ENCODE measurements at regions not wholly inside any gene's neighbourhood (a gene's known extent, or its start where the extent isn't known, plus 50 kb on each side); places are given as distances from the start of the nearest gene placed in this dataset.

DNA sequence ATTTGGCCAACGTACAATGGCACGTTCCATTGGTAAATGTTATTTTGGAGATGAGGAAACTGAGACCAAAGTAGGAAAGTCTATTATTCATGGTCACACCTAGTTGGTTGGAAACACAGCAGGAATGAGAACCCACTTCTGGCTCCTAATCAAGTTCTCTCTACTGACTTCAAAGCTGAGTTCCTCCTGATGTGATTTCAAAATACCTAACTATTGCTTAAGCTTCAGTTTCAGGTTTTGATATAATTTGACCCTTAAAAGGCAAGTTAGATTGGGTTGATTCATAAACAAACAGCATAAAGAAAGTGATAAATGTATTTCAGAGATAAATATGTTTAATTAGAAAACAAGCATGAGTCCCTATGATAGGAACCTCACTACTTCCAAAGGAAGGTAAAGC lies 312.5 kb downstream of the PARP8 start:
- TF ChIP-seq EZH2phosphoT487 (conservative IDR thresholded peaks at IDR 0.05; ENCODE audit: low read length): no peak
- TF ChIP-seq, protein P1, sequence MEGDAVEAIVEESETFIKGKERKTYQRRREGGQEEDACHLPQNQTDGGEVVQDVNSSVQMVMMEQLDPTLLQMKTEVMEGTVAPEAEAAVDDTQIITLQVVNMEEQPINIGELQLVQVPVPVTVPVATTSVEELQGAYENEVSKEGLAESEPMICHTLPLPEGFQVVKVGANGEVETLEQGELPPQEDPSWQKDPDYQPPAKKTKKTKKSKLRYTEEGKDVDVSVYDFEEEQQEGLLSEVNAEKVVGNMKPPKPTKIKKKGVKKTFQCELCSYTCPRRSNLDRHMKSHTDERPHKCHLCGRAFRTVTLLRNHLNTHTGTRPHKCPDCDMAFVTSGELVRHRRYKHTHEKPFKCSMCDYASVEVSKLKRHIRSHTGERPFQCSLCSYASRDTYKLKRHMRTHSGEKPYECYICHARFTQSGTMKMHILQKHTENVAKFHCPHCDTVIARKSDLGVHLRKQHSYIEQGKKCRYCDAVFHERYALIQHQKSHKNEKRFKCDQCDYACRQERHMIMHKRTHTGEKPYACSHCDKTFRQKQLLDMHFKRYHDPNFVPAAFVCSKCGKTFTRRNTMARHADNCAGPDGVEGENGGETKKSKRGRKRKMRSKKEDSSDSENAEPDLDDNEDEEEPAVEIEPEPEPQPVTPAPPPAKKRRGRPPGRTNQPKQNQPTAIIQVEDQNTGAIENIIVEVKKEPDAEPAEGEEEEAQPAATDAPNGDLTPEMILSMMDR (IDR thresholded peaks at IDR 0.05; ENCODE audit: insufficient read depth, low read length, poor library complexity, severe bottlenecking): no peak
- no peak overlapping the region for H3K4me2 ChIP-seq (ENCODE audit: low read depth, low read length, poor library complexity, severe bottlenecking)
- H3K4me3 ChIP-seq (ENCODE audit: insufficient read depth, low read length, poor library complexity, severe bottlenecking): no peak overlapping the region
- H3K79me2 ChIP-seq (ENCODE audit: insufficient read depth, low read length): no peaks in the 10 kb centered on the region
- no peak overlapping the region for H3K9ac ChIP-seq (ENCODE audit: low read length)
- H3K27me3 ChIP-seq (ENCODE audit: low read length): no peaks in the 10 kb centered on the region
- H3F3A ChIP-seq (ENCODE audit: insufficient read depth): no peaks in the 10 kb centered on the region
- H3K36me3 ChIP-seq (ENCODE audit: low read length): no peaks in the 10 kb centered on the region
- H3K27ac ChIP-seq (ENCODE audit: low read depth, low read length): no peak overlapping the region
- no peaks in the 10 kb centered on the region for H3K9me2 ChIP-seq (replicated peaks; ENCODE audit: insufficient read depth, low read length)
- H4K20me1 ChIP-seq (ENCODE audit: low read depth, low read length): no peaks in the 10 kb centered on the region
- no peak overlapping the region for H2AFZ ChIP-seq (ENCODE audit: low read depth, low read length, severe bottlenecking)
- no peaks in the 10 kb centered on the region for H3K9me3 ChIP-seq (ENCODE audit: insufficient read depth, low read length)

DNA sequence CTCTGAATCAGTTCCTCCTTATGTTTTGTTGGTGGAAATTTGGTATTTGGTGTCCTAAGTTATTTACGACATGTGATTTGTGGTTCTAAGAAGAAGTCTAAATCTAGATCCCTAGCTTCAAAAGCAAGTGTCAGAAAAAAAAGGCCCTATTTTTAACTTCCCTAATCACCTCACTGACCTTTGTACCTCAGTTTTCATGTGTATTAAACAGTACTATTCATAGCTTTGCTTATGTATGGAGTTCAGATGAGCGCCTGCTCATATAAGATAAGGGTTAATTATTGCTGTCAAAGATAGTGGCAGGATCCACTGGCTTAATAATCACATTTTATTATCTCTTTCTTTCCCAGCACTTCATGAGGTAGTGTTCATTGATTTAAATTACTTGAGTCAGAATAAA lies 318.2 kb downstream of the PARP8 start:
- Histone ChIP-seq H3K27me3 (ENCODE audit: low read length) (no peaks in the 10 kb centered on the region), H3K9me2 (replicated peaks; ENCODE audit: insufficient read depth, low read length) (no peaks in the 10 kb centered on the region), H3F3A (ENCODE audit: insufficient read depth) (no peaks in the 10 kb centered on the region), H3K27ac (ENCODE audit: low read depth, low read length) (no peak overlapping the region), H3K79me2 (ENCODE audit: insufficient read depth, low read length) (no peaks in the 10 kb centered on the region), H3K9ac (ENCODE audit: low read length) (no peak overlapping the region), H2AFZ (ENCODE audit: low read depth, low read length, severe bottlenecking) (no peak overlapping the region), H3K4me3 (ENCODE audit: insufficient read depth, low read length, poor library complexity, severe bottlenecking) (no peak overlapping the region), H3K9me3 (ENCODE audit: insufficient read depth, low read length) (no peaks in the 10 kb centered on the region), H4K20me1 (ENCODE audit: low read depth, low read length) (no peaks in the 10 kb centered on the region), H3K36me3 (ENCODE audit: low read length) (no peaks in the 10 kb centered on the region), H3K4me2 (ENCODE audit: low read depth, low read length, poor library complexity, severe bottlenecking) (no peak overlapping the region)
- TF ChIP-seq EZH2phosphoT487 (conservative IDR thresholded peaks at IDR 0.05; ENCODE audit: low read length): no peak
- TF ChIP-seq, protein P1 (IDR thresholded peaks at IDR 0.05; ENCODE audit: insufficient read depth, low read length, poor library complexity, severe bottlenecking): no peak

DNA sequence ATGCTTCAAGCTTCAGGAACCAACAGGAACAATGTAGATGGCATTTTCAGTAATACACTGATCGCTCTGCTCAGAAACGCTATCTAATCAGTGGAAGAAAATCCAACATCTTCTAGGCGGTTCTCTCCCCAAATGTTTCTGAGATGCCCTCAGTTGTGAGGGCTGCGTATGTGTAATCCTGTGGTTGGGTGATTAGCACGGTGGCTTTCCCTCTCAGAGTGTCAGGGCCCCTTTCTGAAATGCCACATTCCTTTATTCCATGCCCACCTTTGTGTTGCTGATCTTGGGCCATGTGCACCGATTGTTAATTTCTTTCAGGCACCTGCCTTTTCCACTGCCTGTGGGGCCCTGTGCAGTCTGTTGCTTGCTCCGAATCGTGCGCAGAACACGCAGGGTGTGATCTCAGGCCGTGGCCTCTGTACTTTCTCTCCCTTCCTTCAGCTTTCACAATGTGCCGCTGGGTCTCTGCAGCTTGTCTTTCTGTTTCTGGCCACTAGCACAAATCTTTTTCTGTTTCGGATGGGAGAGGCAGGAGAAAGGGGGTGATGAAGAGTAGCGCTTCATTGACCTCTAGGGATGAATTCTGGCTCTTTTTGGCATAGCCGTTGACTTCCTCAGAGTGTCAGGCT lies 324.0 kb downstream of the PARP8 start:
- Histone ChIP-seq H3K36me3 (ENCODE audit: low read length) (no peaks in the 10 kb centered on the region), H3K79me2 (ENCODE audit: insufficient read depth, low read length) (no peaks in the 10 kb centered on the region), H3K9me3 (ENCODE audit: insufficient read depth, low read length) (no peaks in the 10 kb centered on the region), H3K4me3 (ENCODE audit: insufficient read depth, low read length, poor library complexity, severe bottlenecking) (no peak overlapping the region), H3F3A (ENCODE audit: insufficient read depth) (no peaks in the 10 kb centered on the region), H2AFZ (ENCODE audit: low read depth, low read length, severe bottlenecking) (no peak overlapping the region), H3K27ac (ENCODE audit: low read depth, low read length) (no peak overlapping the region), H3K4me2 (ENCODE audit: low read depth, low read length, poor library complexity, severe bottlenecking) (no peak overlapping the region), H4K20me1 (ENCODE audit: low read depth, low read length) (no peaks in the 10 kb centered on the region), H3K27me3 (ENCODE audit: low read length) (no peaks in the 10 kb centered on the region), H3K9ac (ENCODE audit: low read length) (no peak overlapping the region), H3K9me2 (replicated peaks; ENCODE audit: insufficient read depth, low read length) (no peaks in the 10 kb centered on the region)
- TF ChIP-seq, protein P1 (IDR thresholded peaks at IDR 0.05; ENCODE audit: insufficient read depth, low read length, poor library complexity, severe bottlenecking): no peak
- no peak for TF ChIP-seq EZH2phosphoT487 (conservative IDR thresholded peaks at IDR 0.05; ENCODE audit: low read length)
